ENCODE measurements at regions not wholly inside any gene's neighbourhood (a gene's known extent, or its start where the extent isn't known, plus 50 kb on each side); places are given as distances from the start of the nearest gene placed in this dataset.

GRCh38 chr5:35324679-35325078, 94.4 kb upstream of the PRLR start:
- FAIRE-seq, result no peak

GRCh38 chr5:35324201-35324600, 93.9 kb upstream of the PRLR start:
- H3K9ac ChIP-seq (ENCODE audit: low read length in 3 of 3), result no peak overlapping the region
- no peaks in the 10 kb centered on the region for H3K4me1 ChIP-seq (ENCODE audit: control insufficient read depth in 2 of 3, insufficient read depth in 2 of 3, low read depth in 1 of 3, low read length in 3 of 3)
- FAIRE-seq, result no peak
- DNase-seq, result no peak
- H3K9me3 ChIP-seq (ENCODE audit: control insufficient read depth in 2 of 3, insufficient read depth in 1 of 3, low read length in 3 of 3), result no peaks in the 10 kb centered on the region
- no peaks in the 10 kb centered on the region for H3K36me3 ChIP-seq (ENCODE audit: control insufficient read depth in 2 of 3, insufficient read depth in 3 of 3, low read length in 3 of 3)
- TF ChIP-seq CTCF (IDR thresholded peaks at IDR 0.05; ENCODE audit: borderline replicate concordance, extremely low read depth, insufficient read depth), result no peak
- H3K27ac ChIP-seq (ENCODE audit: low read depth in 2 of 2, low read length in 2 of 2), result no peak overlapping the region
- intact Hi-C loops (cut with DNase I), result no loop called here
- H3K4me3 ChIP-seq (ENCODE audit: low read length in 3 of 3), result no peak overlapping the region
- no peaks in the 10 kb centered on the region for H3K27me3 ChIP-seq (ENCODE audit: control insufficient read depth, insufficient read depth, low read length)

More at GRCh38 chr5:35324679-35325078, 94.4 kb upstream of the PRLR start:
- H3K36me3 ChIP-seq (ENCODE audit: control insufficient read depth in 2 of 3, insufficient read depth in 3 of 3, low read length in 3 of 3), result no peaks in the 10 kb centered on the region
- no peak overlapping the region for H3K27ac ChIP-seq (ENCODE audit: low read depth in 2 of 2, low read length in 2 of 2)
- DNase-seq, result no peak
- H3K4me3 ChIP-seq (ENCODE audit: low read length in 3 of 3), result no peak overlapping the region
- no peak overlapping the region for H3K9ac ChIP-seq (ENCODE audit: low read length in 3 of 3)
- H3K27me3 ChIP-seq (ENCODE audit: control insufficient read depth, insufficient read depth, low read length), result no peaks in the 10 kb centered on the region
- intact Hi-C loops (cut with DNase I), result no loop called here
- H3K4me1 ChIP-seq (ENCODE audit: control insufficient read depth in 2 of 3, insufficient read depth in 2 of 3, low read depth in 1 of 3, low read length in 3 of 3), result no peaks in the 10 kb centered on the region
- no peaks in the 10 kb centered on the region for H3K9me3 ChIP-seq (ENCODE audit: control insufficient read depth in 2 of 3, insufficient read depth in 1 of 3, low read length in 3 of 3)
- TF ChIP-seq CTCF (IDR thresholded peaks at IDR 0.05; ENCODE audit: borderline replicate concordance, extremely low read depth, insufficient read depth), result no peak

- intact Hi-C loops (cut with DNase I), result no loop called here
- H3K27me3 ChIP-seq (ENCODE audit: control insufficient read depth, insufficient read depth, low read length), result no peaks in the 10 kb centered on the region
- H3K4me1 ChIP-seq (ENCODE audit: control insufficient read depth in 2 of 3, insufficient read depth in 2 of 3, low read depth in 1 of 3, low read length in 3 of 3), result no peaks in the 10 kb centered on the region
- no peak for DNase-seq
- no peak for FAIRE-seq
- H3K36me3 ChIP-seq (ENCODE audit: control insufficient read depth in 2 of 3, insufficient read depth in 3 of 3, low read length in 3 of 3), result no peaks in the 10 kb centered on the region
- no peak overlapping the region for H3K27ac ChIP-seq (ENCODE audit: low read depth in 2 of 2, low read length in 2 of 2)
- H3K9ac ChIP-seq (ENCODE audit: low read length in 3 of 3), result no peak overlapping the region
- no peak for TF ChIP-seq CTCF (IDR thresholded peaks at IDR 0.05; ENCODE audit: borderline replicate concordance, extremely low read depth, insufficient read depth)
- no peak overlapping the region for H3K4me3 ChIP-seq (ENCODE audit: low read length in 3 of 3)
- H3K9me3 ChIP-seq (ENCODE audit: control insufficient read depth in 2 of 3, insufficient read depth in 1 of 3, low read length in 3 of 3), result no peaks in the 10 kb centered on the region
Measured at GRCh38 chr5:35320029-35320428, 89.7 kb upstream of the PRLR start.

GRCh38 chr5:35319333-35320002, 89.2 kb upstream of the PRLR start:
- Histone ChIP-seq H3K4me1 (ENCODE audit: control insufficient read depth in 2 of 3, insufficient read depth in 2 of 3, low read depth in 1 of 3, low read length in 3 of 3) (no peaks in the 10 kb centered on the region), H3K27me3 (ENCODE audit: control insufficient read depth, insufficient read depth, low read length) (no peaks in the 10 kb centered on the region), H3K4me3 (ENCODE audit: low read length in 3 of 3) (no peak overlapping the region), H3K36me3 (ENCODE audit: control insufficient read depth in 2 of 3, insufficient read depth in 3 of 3, low read length in 3 of 3) (no peaks in the 10 kb centered on the region), H3K9ac (ENCODE audit: low read length in 3 of 3) (no peak overlapping the region), H3K9me3 (ENCODE audit: control insufficient read depth in 2 of 3, insufficient read depth in 1 of 3, low read length in 3 of 3) (no peaks in the 10 kb centered on the region), H3K27ac (ENCODE audit: low read depth in 2 of 2, low read length in 2 of 2) (no peak overlapping the region)
- DNase-seq, result peak in 2 of 5 donors; percentile 43 to 59
- intact Hi-C loops (cut with DNase I), result no loop called here
- no peak for TF ChIP-seq CTCF (IDR thresholded peaks at IDR 0.05; ENCODE audit: borderline replicate concordance, extremely low read depth, insufficient read depth)
- no peak for FAIRE-seq
